ENCODE measurements at regions not wholly inside any gene's neighbourhood (a gene's known extent, or its start where the extent isn't known, plus 50 kb on each side); places are given as distances from the start of the nearest gene placed in this dataset.

DNA sequence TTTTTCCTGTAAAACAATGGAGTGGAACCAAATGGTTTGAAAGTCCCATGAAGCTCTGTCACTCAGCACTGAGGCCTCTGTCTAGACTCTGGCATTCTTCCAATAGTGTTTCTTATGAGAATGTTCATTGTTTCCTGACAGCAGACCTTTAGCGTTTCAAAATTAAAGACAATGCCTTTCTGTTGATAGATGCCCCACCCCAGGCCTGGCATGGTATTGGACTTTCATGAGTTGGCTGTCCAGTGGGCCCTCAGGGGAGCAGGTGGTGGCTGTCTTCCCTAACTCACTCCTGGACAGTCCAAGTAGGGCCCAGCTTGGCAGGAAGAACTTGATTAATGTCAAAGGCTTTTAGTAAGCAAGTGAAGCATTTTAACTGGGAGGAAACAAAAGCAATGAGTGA lies 186.5 kb upstream of the CCL2 start:
- H3K4me3 ChIP-seq (ENCODE audit: control insufficient read depth, low read depth, low read length): no peak overlapping the region
- no peak for TF ChIP-seq CTCF (IDR thresholded peaks at IDR 0.05; ENCODE audit: control insufficient read depth, insufficient read depth, low read depth, low read length, missing control alignments)
- DNase-seq (ENCODE audit: low read depth): no peak

- no peak for DNase-seq (ENCODE audit: low read depth)
- TF ChIP-seq CTCF (IDR thresholded peaks at IDR 0.05; ENCODE audit: control insufficient read depth, insufficient read depth, low read depth, low read length, missing control alignments): no peak
- no peak overlapping the region for H3K4me3 ChIP-seq (ENCODE audit: control insufficient read depth, low read depth, low read length)
Observed at GRCh38 chr17:34070712-34071111, 184.4 kb upstream of the CCL2 start.

GRCh38 chr17:34071886-34072420 lies 183.1 kb upstream of the CCL2 start:
- no peak for TF ChIP-seq CTCF (IDR thresholded peaks at IDR 0.05; ENCODE audit: control insufficient read depth, insufficient read depth, low read depth, low read length, missing control alignments)
- DNase-seq (ENCODE audit: low read depth): no peak
- H3K4me3 ChIP-seq (ENCODE audit: control insufficient read depth, low read depth, low read length): no peak overlapping the region

DNA sequence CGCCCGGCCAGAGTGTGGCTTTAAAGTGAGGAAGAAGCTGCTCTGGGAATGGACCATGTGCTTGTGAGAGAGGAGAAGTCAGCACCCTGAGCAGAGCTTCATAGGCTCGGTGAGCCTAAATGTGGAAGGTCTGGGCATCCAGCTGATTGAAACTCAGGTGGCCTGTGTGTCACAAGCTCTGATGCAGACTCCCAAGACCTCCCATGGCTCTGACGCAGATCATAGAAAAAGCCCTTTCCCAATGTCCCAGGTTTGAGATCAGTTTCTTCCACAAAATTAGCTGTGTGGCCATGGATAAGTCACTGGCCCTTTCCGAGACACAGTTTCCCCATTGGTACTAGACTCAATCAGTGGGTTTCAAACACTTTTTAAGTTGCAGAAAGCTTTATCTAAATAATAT lies 180.0 kb upstream of the CCL2 start:
- DNase-seq (ENCODE audit: low read depth): no peak
- H3K4me3 ChIP-seq (ENCODE audit: control insufficient read depth, low read depth, low read length): no peak overlapping the region
- no peak for TF ChIP-seq CTCF (IDR thresholded peaks at IDR 0.05; ENCODE audit: control insufficient read depth, insufficient read depth, low read depth, low read length, missing control alignments)

DNA sequence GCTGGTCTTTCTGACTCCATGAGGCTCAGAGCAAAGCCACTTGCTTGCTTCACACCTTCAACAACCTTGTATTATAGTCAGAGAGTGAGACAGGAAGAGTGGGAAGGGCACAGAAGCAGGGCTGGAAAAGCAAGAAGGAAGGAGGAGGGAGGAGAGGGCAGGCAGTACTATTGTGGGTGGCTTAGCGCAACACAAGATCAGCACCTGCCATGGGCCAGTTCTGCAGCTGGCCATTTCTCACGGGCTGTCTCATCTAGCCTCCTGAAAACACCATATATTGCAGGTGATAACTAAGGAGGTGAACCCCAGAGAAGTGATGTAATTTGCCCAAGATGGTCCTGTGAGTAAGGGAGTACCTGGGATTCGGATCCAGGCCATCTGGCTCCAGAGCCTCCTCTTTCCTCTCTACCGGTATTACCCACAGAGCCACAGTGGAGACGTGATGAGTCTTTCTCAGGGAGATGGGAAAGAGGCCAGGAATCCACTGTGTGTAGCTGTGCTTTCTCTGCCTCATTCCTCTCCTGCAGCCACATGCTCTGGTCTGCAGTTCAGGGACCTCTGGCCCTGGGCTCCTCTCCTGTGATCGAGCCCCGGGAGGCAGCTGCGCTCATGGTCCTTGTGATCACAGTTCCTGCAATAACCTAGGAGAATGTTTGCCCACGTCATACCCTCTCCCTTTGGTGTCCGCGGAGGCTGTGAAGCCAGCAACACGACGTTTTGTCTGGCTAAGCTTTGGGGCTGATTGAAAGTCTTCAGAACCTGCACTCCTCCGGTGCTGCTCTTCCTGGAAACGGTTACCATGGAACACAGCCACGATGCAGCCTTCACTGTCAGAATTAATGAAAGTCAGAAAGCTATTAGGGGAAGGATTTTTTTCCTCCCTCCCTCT lies 178.1 kb upstream of the CCL2 start:
- no peak for DNase-seq (ENCODE audit: low read depth)
- no peak for TF ChIP-seq CTCF (IDR thresholded peaks at IDR 0.05; ENCODE audit: control insufficient read depth, insufficient read depth, low read depth, low read length, missing control alignments)
- no peak overlapping the region for H3K4me3 ChIP-seq (ENCODE audit: control insufficient read depth, low read depth, low read length)

DNA sequence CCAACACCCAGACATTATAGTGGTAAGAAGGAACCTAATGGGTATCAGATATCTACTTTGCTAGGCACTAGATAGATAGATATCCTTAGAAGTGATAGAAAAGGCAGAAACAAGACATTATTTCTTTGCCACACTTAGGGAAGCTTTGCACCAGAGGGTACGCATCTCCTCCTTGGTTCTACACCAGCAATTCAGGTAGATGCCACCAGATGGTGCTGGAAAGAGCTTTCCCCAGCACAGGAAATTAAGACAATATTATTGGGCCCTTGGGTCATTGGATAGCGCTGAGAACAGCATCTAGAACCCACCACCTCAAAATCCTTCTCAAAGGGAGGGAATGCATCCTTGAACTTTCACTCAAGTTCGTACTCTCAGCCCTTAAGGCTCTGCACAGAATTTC lies 173.8 kb upstream of the CCL2 start:
- no peak for DNase-seq (ENCODE audit: low read depth)
- no peak overlapping the region for H3K4me3 ChIP-seq (ENCODE audit: control insufficient read depth, low read depth, low read length)
- TF ChIP-seq CTCF (IDR thresholded peaks at IDR 0.05; ENCODE audit: control insufficient read depth, insufficient read depth, low read depth, low read length, missing control alignments): no peak

Measured in AG09309 (cell line).